K562 (cell line): ENCODE measurements at regions not wholly inside any gene's neighbourhood (a gene's known extent, or its start where the extent isn't known, plus 50 kb on each side); places are given as distances from the start of the nearest gene placed in this dataset.

Experiments
- CBX2 ChIP-seq: fragments of 200-600 bp; sonication (generic); IDR thresholded peaks from one replicate; pipeline ENCODE4 v1.6.1; 2012; ENCODE audit warnings: mild to moderate bottlenecking, low read length, inconsistent platforms; ENCODE audit not compliant: insufficient read depth, poor library complexity, severe bottlenecking
- EHMT2 ChIP-seq: fragments of 450-650 bp; IDR thresholded peaks from 2 replicates; pipeline ENCODE4 v1.6.1; 2018; ENCODE audit warnings: antibody characterized with exemption
- EP300 ChIP-seq: IDR thresholded peaks from 2 replicates; pipeline ENCODE4 v1.6.1; 2012; ENCODE audit warnings: low read length, improper control_type of control experiment
- KDM1A ChIP-seq, 2 experiments: fragments of 450-650 bp; IDR thresholded peaks; 2 replicates each; pipeline ENCODE4 v1.6.1; 2016; ENCODE audit warnings: mild to moderate bottlenecking in 2 of 2
- NFYB ChIP-seq: IDR thresholded peaks from 2 replicates; pipeline ENCODE4 v1.6.1; 2011; ENCODE audit warnings: mild to moderate bottlenecking, moderate library complexity; ENCODE audit not compliant: insufficient read length; ENCODE audit errors: extremely low read depth
- SUPT5H ChIP-seq: fragments of 450-650 bp; IDR thresholded peaks from 2 replicates; pipeline ENCODE4 v1.6.1; 2016
- ZFP30 ChIP-seq: fragments of 250-450 bp; sonication (Bioruptor Pico); IDR thresholded peaks from 2 replicates; pipeline ENCODE4 v1.8.0; 2022; ENCODE audit warnings: moderate library complexity, mild to moderate bottlenecking, inconsistent platforms, borderline replicate concordance
- ZNF586 ChIP-seq: fragments of 450-650 bp; formaldehyde crosslinking; conservative IDR thresholded peaks from 2 replicates; pipeline ENCODE4 v1.4.0; 2020; ENCODE audit warnings: mild to moderate bottlenecking, moderate library complexity
- ZNF589 ChIP-seq: fragments of 200-800 bp; sonication (Bioruptor generic); IDR thresholded peaks from 2 replicates; pipeline ENCODE4 v1.6.1; 2016; ENCODE audit warnings: low read depth, missing genetic modification characterization, missing compliant biosample characterization
- TF ChIP-seq, protein P1 (sequence below): fragments of 250-450 bp; sonication (Bioruptor Pico); IDR thresholded peaks from 2 replicates; pipeline ENCODE4 v1.8.0; 2021; ENCODE audit warnings: moderate library complexity, mild to moderate bottlenecking, inconsistent platforms
- TF ChIP-seq, protein P2 (sequence below): sonication (generic); formaldehyde crosslinking; IDR thresholded peaks from 2 replicates; pipeline ENCODE4 v1.8.0; 2022; ENCODE audit warnings: mild to moderate bottlenecking, missing genetic modification reagents
- TF ChIP-seq, protein P3 (sequence below): fragments of 450-650 bp; formaldehyde crosslinking; conservative IDR thresholded peaks from 2 replicates; pipeline ENCODE4 v1.4.0; 2022; ENCODE audit warnings: mild to moderate bottlenecking, missing genetic modification characterization
- TF ChIP-seq, protein P4 (sequence below): IDR thresholded peaks from 3 replicates; pipeline ENCODE4 v1.6.1; 2011; ENCODE audit warnings: borderline replicate concordance, mild to moderate bottlenecking, moderate library complexity; ENCODE audit not compliant: insufficient read length; ENCODE audit errors: extremely low read depth
- TF ChIP-seq, protein P5 (sequence below): fragments of 450-650 bp; IDR thresholded peaks from 2 replicates; pipeline ENCODE4 v1.6.1; 2016; ENCODE audit warnings: antibody characterized with exemption
- TF ChIP-seq, protein P6 (sequence below): fragments of 150-350 bp; conservative IDR thresholded peaks from 2 replicates; pipeline ENCODE4 v1.6.1; 2014; ENCODE audit warnings: low read length

DNA sequence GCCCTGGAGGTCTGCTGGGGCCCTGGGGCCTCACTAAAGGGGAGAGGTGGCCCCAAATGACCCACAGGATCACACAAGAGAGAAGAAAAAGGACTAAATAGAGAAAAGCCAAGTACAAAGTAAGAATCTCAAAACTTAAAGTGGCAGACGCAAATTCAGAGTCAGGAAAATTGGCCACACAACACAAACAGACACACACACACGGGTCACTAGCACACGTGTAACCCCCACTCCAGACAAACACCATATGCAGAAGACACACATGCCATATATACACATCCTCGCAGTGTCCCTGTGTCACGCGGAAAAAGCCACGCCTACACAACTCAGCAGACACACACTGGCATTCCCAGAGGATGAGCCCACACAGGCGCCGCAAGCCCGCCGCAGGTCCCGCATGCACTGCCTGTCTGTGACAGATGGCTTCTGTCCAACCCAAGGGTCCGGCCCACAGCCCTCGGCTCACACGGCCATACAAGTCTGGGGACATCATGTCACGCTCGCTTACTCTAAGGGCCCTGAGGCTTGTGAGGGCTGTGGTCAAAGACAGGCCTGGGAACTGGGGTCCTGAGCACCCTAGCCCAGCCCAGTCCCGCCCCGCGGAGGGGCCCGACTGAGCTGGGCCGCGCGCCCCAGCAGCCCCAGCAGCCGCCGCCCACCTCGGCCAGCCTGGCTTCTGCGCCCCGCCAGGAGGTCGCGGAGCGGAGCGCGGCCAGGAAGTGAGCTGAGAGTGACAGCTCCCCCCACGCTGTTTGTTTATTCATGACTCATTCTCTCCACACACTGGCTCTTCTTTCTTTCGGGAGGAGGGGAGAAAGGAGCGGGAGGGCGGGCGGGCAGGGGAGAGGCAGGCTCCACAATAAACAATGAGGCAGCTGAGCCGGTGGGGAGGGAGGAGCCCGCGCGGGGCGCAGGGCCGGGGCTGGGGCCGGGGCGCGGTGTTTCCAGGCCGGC lies 95.5 kb upstream of the ZMIZ1 start (continued):
- TF ChIP-seq NFYB: no peak
- TF ChIP-seq, protein P1, sequence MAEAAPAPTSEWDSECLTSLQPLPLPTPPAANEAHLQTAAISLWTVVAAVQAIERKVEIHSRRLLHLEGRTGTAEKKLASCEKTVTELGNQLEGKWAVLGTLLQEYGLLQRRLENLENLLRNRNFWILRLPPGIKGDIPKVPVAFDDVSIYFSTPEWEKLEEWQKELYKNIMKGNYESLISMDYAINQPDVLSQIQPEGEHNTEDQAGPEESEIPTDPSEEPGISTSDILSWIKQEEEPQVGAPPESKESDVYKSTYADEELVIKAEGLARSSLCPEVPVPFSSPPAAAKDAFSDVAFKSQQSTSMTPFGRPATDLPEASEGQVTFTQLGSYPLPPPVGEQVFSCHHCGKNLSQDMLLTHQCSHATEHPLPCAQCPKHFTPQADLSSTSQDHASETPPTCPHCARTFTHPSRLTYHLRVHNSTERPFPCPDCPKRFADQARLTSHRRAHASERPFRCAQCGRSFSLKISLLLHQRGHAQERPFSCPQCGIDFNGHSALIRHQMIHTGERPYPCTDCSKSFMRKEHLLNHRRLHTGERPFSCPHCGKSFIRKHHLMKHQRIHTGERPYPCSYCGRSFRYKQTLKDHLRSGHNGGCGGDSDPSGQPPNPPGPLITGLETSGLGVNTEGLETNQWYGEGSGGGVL: no peak
- peak; percentile 47; the same call in 1 of the 2 replicates for TF ChIP-seq ZNF586 (CRISPR knock-in tag)
- TF ChIP-seq, protein P2, sequence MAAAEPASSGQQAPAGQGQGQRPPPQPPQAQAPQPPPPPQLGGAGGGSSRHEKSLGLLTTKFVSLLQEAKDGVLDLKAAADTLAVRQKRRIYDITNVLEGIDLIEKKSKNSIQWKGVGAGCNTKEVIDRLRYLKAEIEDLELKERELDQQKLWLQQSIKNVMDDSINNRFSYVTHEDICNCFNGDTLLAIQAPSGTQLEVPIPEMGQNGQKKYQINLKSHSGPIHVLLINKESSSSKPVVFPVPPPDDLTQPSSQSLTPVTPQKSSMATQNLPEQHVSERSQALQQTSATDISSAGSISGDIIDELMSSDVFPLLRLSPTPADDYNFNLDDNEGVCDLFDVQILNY (CRISPR knock-in tag): no peak
- no peak for TF ChIP-seq CBX2
- no peak for TF ChIP-seq EHMT2
- TF ChIP-seq ZFP30 (CRISPR knock-in tag): no peak
- no peak for TF ChIP-seq KDM1A (IDR thresholded peaks at IDR 0.05)
- peak; percentile 79 for TF ChIP-seq EP300
- TF ChIP-seq, protein P3, sequence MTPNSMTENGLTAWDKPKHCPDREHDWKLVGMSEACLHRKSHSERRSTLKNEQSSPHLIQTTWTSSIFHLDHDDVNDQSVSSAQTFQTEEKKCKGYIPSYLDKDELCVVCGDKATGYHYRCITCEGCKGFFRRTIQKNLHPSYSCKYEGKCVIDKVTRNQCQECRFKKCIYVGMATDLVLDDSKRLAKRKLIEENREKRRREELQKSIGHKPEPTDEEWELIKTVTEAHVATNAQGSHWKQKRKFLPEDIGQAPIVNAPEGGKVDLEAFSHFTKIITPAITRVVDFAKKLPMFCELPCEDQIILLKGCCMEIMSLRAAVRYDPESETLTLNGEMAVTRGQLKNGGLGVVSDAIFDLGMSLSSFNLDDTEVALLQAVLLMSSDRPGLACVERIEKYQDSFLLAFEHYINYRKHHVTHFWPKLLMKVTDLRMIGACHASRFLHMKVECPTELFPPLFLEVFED: 0 out of 2 replicates have a peak, but pooled peaks have one; percentile 57
- peak; percentile 94 for TF ChIP-seq ZNF589 (CRISPR knock-in tag)
- TF ChIP-seq SUPT5H: peak; percentile 66
- TF ChIP-seq, protein P4, sequence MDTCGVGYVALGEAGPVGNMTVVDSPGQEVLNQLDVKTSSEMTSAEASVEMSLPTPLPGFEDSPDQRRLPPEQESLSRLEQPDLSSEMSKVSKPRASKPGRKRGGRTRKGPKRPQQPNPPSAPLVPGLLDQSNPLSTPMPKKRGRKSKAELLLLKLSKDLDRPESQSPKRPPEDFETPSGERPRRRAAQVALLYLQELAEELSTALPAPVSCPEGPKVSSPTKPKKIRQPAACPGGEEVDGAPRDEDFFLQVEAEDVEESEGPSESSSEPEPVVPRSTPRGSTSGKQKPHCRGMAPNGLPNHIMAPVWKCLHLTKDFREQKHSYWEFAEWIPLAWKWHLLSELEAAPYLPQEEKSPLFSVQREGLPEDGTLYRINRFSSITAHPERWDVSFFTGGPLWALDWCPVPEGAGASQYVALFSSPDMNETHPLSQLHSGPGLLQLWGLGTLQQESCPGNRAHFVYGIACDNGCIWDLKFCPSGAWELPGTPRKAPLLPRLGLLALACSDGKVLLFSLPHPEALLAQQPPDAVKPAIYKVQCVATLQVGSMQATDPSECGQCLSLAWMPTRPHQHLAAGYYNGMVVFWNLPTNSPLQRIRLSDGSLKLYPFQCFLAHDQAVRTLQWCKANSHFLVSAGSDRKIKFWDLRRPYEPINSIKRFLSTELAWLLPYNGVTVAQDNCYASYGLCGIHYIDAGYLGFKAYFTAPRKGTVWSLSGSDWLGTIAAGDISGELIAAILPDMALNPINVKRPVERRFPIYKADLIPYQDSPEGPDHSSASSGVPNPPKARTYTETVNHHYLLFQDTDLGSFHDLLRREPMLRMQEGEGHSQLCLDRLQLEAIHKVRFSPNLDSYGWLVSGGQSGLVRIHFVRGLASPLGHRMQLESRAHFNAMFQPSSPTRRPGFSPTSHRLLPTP: no peak
- TF ChIP-seq, protein P5, sequence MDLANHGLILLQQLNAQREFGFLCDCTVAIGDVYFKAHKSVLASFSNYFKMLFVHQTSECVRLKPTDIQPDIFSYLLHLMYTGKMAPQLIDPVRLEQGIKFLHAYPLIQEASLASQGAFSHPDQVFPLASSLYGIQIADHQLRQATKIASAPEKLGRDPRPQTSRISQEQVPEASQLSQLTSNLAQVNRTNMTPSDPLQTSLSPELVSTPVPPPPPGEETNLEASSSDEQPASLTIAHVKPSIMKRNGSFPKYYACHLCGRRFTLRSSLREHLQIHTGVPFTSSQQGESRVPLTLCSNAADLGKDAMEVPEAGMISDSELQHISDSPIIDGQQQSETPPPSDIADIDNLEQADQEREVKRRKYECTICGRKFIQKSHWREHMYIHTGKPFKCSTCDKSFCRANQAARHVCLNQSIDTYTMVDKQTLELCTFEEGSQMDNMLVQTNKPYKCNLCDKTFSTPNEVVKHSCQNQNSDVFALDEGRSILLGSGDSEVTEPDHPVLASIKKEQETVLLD: peak; percentile 76; the same call in 1 of the 2 replicates
- TF ChIP-seq, protein P6, sequence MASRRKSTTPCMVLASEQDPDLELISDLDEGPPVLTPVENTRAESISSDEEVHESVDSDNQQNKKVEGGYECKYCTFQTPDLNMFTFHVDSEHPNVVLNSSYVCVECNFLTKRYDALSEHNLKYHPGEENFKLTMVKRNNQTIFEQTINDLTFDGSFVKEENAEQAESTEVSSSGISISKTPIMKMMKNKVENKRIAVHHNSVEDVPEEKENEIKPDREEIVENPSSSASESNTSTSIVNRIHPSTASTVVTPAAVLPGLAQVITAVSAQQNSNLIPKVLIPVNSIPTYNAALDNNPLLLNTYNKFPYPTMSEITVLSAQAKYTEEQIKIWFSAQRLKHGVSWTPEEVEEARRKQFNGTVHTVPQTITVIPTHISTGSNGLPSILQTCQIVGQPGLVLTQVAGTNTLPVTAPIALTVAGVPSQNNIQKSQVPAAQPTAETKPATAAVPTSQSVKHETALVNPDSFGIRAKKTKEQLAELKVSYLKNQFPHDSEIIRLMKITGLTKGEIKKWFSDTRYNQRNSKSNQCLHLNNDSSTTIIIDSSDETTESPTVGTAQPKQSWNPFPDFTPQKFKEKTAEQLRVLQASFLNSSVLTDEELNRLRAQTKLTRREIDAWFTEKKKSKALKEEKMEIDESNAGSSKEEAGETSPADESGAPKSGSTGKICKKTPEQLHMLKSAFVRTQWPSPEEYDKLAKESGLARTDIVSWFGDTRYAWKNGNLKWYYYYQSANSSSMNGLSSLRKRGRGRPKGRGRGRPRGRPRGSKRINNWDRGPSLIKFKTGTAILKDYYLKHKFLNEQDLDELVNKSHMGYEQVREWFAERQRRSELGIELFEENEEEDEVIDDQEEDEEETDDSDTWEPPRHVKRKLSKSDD: no peak
